ENCODE measurements at regions not wholly inside any gene's neighbourhood (a gene's known extent, or its start where the extent isn't known, plus 50 kb on each side); places are given as distances from the start of the nearest gene placed in this dataset.
"Not testable (repeated sequence)": the region's sequence is repeated elsewhere in the genome, so short reads cannot be mapped to it uniquely, and the experiment has no call there.

GRCh38 chr6:55049866-55050265, 124.4 kb upstream of the HCRTR2 start:
- no peak overlapping the region for H3K4me2 ChIP-seq
- no peaks in the 10 kb centered on the region for H3K9me3 ChIP-seq
- no peak overlapping the region for H3K27ac ChIP-seq
- H3K36me3 ChIP-seq = no peaks in the 10 kb centered on the region
- no peak for TF ChIP-seq Cebpa-rat (IDR thresholded peaks at IDR 0.05)
- no peaks in the 10 kb centered on the region for H3K27me3 ChIP-seq
- H3K4me1 ChIP-seq = peaks cover 14% of the 10 kb centered on the region
- H3K4me3 ChIP-seq = no peak overlapping the region
- H3K9ac ChIP-seq = no peak overlapping the region
- no peaks in the 10 kb centered on the region for H4K20me1 ChIP-seq

- Histone ChIP-seq H4K20me1 (no peaks in the 10 kb centered on the region), H3K4me2 (no peak overlapping the region), H3K9me3 (no peaks in the 10 kb centered on the region), H3K27ac (no peak overlapping the region), H3K4me1 (peaks cover 3% of the 10 kb centered on the region), H3K27me3 (no peaks in the 10 kb centered on the region), H3K36me3 (no peaks in the 10 kb centered on the region), H3K9ac (no peak overlapping the region), H3K4me3 (no peak overlapping the region)
- TF ChIP-seq Cebpa-rat (IDR thresholded peaks at IDR 0.05) = no peak
These were observed 121.5 kb upstream of the HCRTR2 start for GRCh38 chr6:55052846-55053245.

GRCh38 chr6:55058682-55059081, 115.6 kb upstream of the HCRTR2 start:
- H3K4me3 ChIP-seq = no peak overlapping the region
- TF ChIP-seq Cebpa-rat (IDR thresholded peaks at IDR 0.05) = no peak
- no peak overlapping the region for H3K27ac ChIP-seq
- H3K4me2 ChIP-seq = no peak overlapping the region
- peaks cover 3% of the 10 kb centered on the region; the same call in 1 of the 2 replicates for H3K36me3 ChIP-seq
- H3K27me3 ChIP-seq = no peaks in the 10 kb centered on the region
- no peak overlapping the region for H3K9ac ChIP-seq
- H3K9me3 ChIP-seq = peaks cover 19% of the 10 kb centered on the region
- no peaks in the 10 kb centered on the region for H4K20me1 ChIP-seq
- H3K4me1 ChIP-seq = no peaks in the 10 kb centered on the region

GRCh38 chr6:55064711-55065420, 109.4 kb upstream of the HCRTR2 start:
- Histone ChIP-seq H3K4me3 (no peak overlapping the region), H3K9me3 (peaks cover 15% of the 10 kb centered on the region; the same call in 1 of the 2 replicates), H3K9ac (no peak overlapping the region), H3K27ac (no peak overlapping the region), H3K36me3 (peaks cover 3% of the 10 kb centered on the region; the same call in 1 of the 2 replicates), H3K4me1 (no peaks in the 10 kb centered on the region), H3K4me2 (no peak overlapping the region), H4K20me1 (no peaks in the 10 kb centered on the region), H3K27me3 (no peaks in the 10 kb centered on the region)
- no peak for TF ChIP-seq Cebpa-rat (IDR thresholded peaks at IDR 0.05)

- Histone ChIP-seq H3K9me3 (no peaks in the 10 kb centered on the region), H3K4me1 (no peaks in the 10 kb centered on the region), H3K36me3 (no peaks in the 10 kb centered on the region), H3K27ac (no peak overlapping the region), H3K9ac (no peak overlapping the region), H3K27me3 (no peaks in the 10 kb centered on the region), H3K4me3 (no peak overlapping the region), H4K20me1 (no peaks in the 10 kb centered on the region), H3K4me2 (no peak overlapping the region)
- no peak for TF ChIP-seq Cebpa-rat (IDR thresholded peaks at IDR 0.05)
These were observed 105.1 kb upstream of the HCRTR2 start for GRCh38 chr6:55069132-55069781.

- Histone ChIP-seq H3K36me3 (no peaks in the 10 kb centered on the region), H3K4me2 (no peak overlapping the region), H3K4me3 (no peak overlapping the region), H4K20me1 (no peaks in the 10 kb centered on the region), H3K9me3 (no peaks in the 10 kb centered on the region), H3K27me3 (no peaks in the 10 kb centered on the region), H3K4me1 (no peaks in the 10 kb centered on the region), H3K9ac (no peak overlapping the region), H3K27ac (no peak overlapping the region)
- TF ChIP-seq Cebpa-rat (IDR thresholded peaks at IDR 0.05) = no peak
These were observed 92.3 kb upstream of the HCRTR2 start for GRCh38 chr6:55082021-55082420.

- not testable (repeated sequence) for H4K20me1 ChIP-seq, H3K9ac ChIP-seq, H3K4me3 ChIP-seq, H3K4me2 ChIP-seq, H3K36me3 ChIP-seq, H3K9me3 ChIP-seq, H3K4me1 ChIP-seq, H3K27me3 ChIP-seq, H3K27ac ChIP-seq
These were observed 86.3 kb upstream of the HCRTR2 start for GRCh38 chr6:55088011-55088410.

- Histone ChIP-seq H3K9ac (no peak overlapping the region), H3K27ac (no peak overlapping the region), H3K4me2 (no peak overlapping the region), H3K36me3 (no peaks in the 10 kb centered on the region), H3K27me3 (no peaks in the 10 kb centered on the region), H3K9me3 (0 out of 2 replicates have a peak, but pooled peaks cover 7% of the 10 kb centered on the region), H3K4me1 (0 out of 2 replicates have a peak, but pooled peaks cover 6% of the 10 kb centered on the region), H3K4me3 (no peak overlapping the region), H4K20me1 (no peaks in the 10 kb centered on the region)
- TF ChIP-seq Cebpa-rat (IDR thresholded peaks at IDR 0.05) = no peak
These were observed 85.4 kb upstream of the HCRTR2 start for GRCh38 chr6:55088902-55089301.

GRCh38 chr6:55089325-55089724, 85.0 kb upstream of the HCRTR2 start:
- no peak for TF ChIP-seq Cebpa-rat (IDR thresholded peaks at IDR 0.05)
- 0 out of 2 replicates have a peak, but pooled peaks cover 7% of the 10 kb centered on the region for H3K9me3 ChIP-seq

GRCh38 chr6:55100686-55101085, 73.6 kb upstream of the HCRTR2 start:
- Histone ChIP-seq H4K20me1 (no peaks in the 10 kb centered on the region), H3K36me3 (no peaks in the 10 kb centered on the region), H3K27me3 (no peaks in the 10 kb centered on the region), H3K9ac (no peak overlapping the region), H3K4me3 (no peak overlapping the region), H3K27ac (no peak overlapping the region), H3K4me1 (no peaks in the 10 kb centered on the region), H3K9me3 (no peaks in the 10 kb centered on the region), H3K4me2 (no peak overlapping the region)
- TF ChIP-seq Cebpa-rat (IDR thresholded peaks at IDR 0.05) = no peak

More at GRCh38 chr6:55089325-55089724, 85.0 kb upstream of the HCRTR2 start:
- Histone ChIP-seq H3K4me1 (0 out of 2 replicates have a peak, but pooled peaks cover 6% of the 10 kb centered on the region), H3K4me2 (no peak overlapping the region), H3K27me3 (no peaks in the 10 kb centered on the region), H3K4me3 (no peak overlapping the region), H3K9ac (no peak overlapping the region), H4K20me1 (no peaks in the 10 kb centered on the region), H3K36me3 (no peaks in the 10 kb centered on the region), H3K27ac (no peak overlapping the region)
